HK-2 (cell line): ENCODE measurements at regions not wholly inside any gene's neighbourhood (a gene's known extent, or its start where the extent isn't known, plus 50 kb on each side); places are given as distances from the start of the nearest gene placed in this dataset.
A peak's percentile ranks its signal among the peaks of the same experiment; 100 is the strongest.

Source experiments
- DNase-seq: peaks from one replicate; pipeline ENCODE4 v3.0.0-alpha.2; 2018; ENCODE audit not compliant: unreplicated experiment

GRCh38 chr21:31566064-31566463 lies 93.4 kb upstream of the SOD1 start:
- DNase-seq = no peak

- peak; percentile 2 for DNase-seq
These were observed 95.1 kb upstream of the SOD1 start for GRCh38 chr21:31564439-31564838.

- no peak for DNase-seq
These were observed 99.0 kb upstream of the SOD1 start for GRCh38 chr21:31560479-31560878.

- DNase-seq = peak; percentile 94
These were observed 99.9 kb upstream of the SOD1 start for GRCh38 chr21:31559368-31560119.

GRCh38 chr21:31558962-31559367 lies 100.5 kb upstream of the SOD1 start:
- DNase-seq = peak; percentile 90

GRCh38 chr21:31558189-31558961 lies 101.1 kb upstream of the SOD1 start:
- DNase-seq = peak; percentile 49

GRCh38 chr21:31557421-31558188 lies 101.9 kb upstream of the SOD1 start:
- peak; percentile 2 for DNase-seq

- DNase-seq = no peak
These were observed 102.8 kb upstream of the SOD1 start for GRCh38 chr21:31556662-31557061.

GRCh38 chr21:31555741-31556191 lies 103.7 kb upstream of the SOD1 start:
- no peak for DNase-seq

- DNase-seq = no peak
These were observed 104.9 kb upstream of the SOD1 start for GRCh38 chr21:31554511-31555022.

GRCh38 chr21:31553926-31554325 lies 105.6 kb upstream of the SOD1 start:
- DNase-seq = no peak

GRCh38 chr21:31553461-31553860 lies 106.0 kb upstream of the SOD1 start:
- no peak for DNase-seq

GRCh38 chr21:31552826-31553225 lies 106.7 kb upstream of the SOD1 start:
- no peak for DNase-seq

GRCh38 chr21:31550070-31550469 lies 109.4 kb upstream of the SOD1 start:
- DNase-seq = no peak

- DNase-seq = no peak
These were observed 110.8 kb upstream of the SOD1 start for GRCh38 chr21:31548688-31549087.

GRCh38 chr21:31546443-31547170 lies 112.9 kb upstream of the SOD1 start:
- no peak for DNase-seq

- no peak for DNase-seq
These were observed 114.5 kb upstream of the SOD1 start for GRCh38 chr21:31545036-31545435.

- no peak for DNase-seq
These were observed 116.3 kb upstream of the SOD1 start for GRCh38 chr21:31543191-31543590.

- DNase-seq = no peak
These were observed 120.7 kb upstream of the SOD1 start for GRCh38 chr21:31538816-31539215.

- DNase-seq = no peak
These were observed 121.5 kb upstream of the SOD1 start for GRCh38 chr21:31537872-31538576.

- no peak for DNase-seq
These were observed 123.4 kb upstream of the SOD1 start for GRCh38 chr21:31536138-31536537.
